Duodenal mucosa (tissue), 2 donors: ENCODE measurements at regions not wholly inside any gene's neighbourhood (a gene's known extent, or its start where the extent isn't known, plus 50 kb on each side); places are given as distances from the start of the nearest gene placed in this dataset.
"Not testable (repeated sequence)": the region's sequence is repeated elsewhere in the genome, so short reads cannot be mapped to it uniquely, and the experiment has no call there.

Source experiments
- H3K27ac ChIP-seq: one replicate; pipeline ENCODE4 v1.7.0; 2013; ENCODE audit warnings: low read depth, low read length
- H3K27me3 ChIP-seq, 2 donors: one replicate each; pipeline ENCODE4 v1.7.0; 2013; ENCODE audit warnings: low read length in 2 of 2, control low read depth in 1 of 2; ENCODE audit not compliant: insufficient read depth in 2 of 2, control insufficient read depth in 1 of 2
- H3K36me3 ChIP-seq, 2 donors: one replicate each; pipeline ENCODE4 v1.7.0; 2013; ENCODE audit warnings: low read length in 2 of 2, control low read depth in 1 of 2; ENCODE audit not compliant: insufficient read depth in 2 of 2, control insufficient read depth in 1 of 2
- H3K4me1 ChIP-seq, 2 donors: one replicate each; pipeline ENCODE4 v1.7.0; 2013; ENCODE audit warnings: low read length in 2 of 2, control low read depth in 1 of 2; ENCODE audit not compliant: insufficient read depth in 2 of 2, control insufficient read depth in 1 of 2
- H3K4me3 ChIP-seq, 2 donors: one replicate each; pipeline ENCODE4 v1.7.0; 2013; ENCODE audit warnings: low read length in 2 of 2, low read depth in 1 of 2
- H3K9ac ChIP-seq, 2 donors: one replicate each; pipeline ENCODE4 v1.7.0; 2013; ENCODE audit warnings: low read length in 2 of 2, low read depth in 1 of 2
- H3K9me3 ChIP-seq, 2 donors: one replicate each; pipeline ENCODE4 v1.7.0; 2013; ENCODE audit warnings: low read length in 2 of 2, control low read depth in 1 of 2; ENCODE audit not compliant: control insufficient read depth in 1 of 2

DNA sequence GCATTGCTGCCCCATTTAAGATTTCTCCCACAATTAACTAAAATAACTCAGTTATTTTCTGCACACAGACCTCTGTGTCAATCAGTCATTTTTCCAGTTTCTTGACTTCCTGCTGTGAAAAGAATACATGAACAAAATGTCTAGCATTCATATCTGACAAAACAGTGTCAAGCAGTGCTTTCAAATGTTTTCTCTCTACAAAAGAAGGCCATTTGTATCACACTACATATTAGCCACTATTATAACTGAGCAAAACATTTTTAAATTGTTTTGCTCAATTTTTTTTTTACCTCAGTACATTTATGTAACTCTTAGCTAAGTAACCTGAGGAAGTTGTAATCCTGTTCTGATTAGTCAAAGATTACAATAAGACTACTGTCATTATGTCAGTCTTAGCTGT lies 1498.5 kb upstream of the PRMT6 start:
- Histone ChIP-seq H3K4me1 (peaks cover 0 to 4% of the 10 kb centered on the region in 2 donors), H3K9ac (no peak overlapping the region), H3K9me3 (no peaks in the 10 kb centered on the region), H3K27me3 (no peaks in the 10 kb centered on the region), H3K4me3 (no peak overlapping the region), H3K27ac (no peak overlapping the region), H3K36me3 (no peaks in the 10 kb centered on the region)

DNA sequence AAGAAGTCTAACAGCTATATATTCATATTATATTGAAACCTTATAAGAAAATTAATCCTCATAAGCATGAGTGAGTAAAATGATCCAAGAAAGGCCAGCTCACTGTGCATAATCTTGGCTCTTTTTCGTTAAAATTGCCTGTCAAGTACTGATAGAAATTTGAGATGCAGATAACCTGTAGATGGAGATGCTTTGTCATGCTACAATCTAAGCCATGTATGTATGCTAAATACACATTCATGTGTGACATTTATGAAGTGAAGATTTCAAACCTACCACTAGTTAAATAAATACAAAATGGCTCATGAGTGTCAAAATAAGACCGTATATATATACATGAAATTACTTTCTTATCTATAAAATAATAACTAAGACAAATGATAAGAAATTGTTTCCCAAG lies 1491.5 kb upstream of the PRMT6 start:
- H3K27me3 ChIP-seq = no peaks in the 10 kb centered on the region
- no peaks in the 10 kb centered on the region for H3K9me3 ChIP-seq
- no peaks in the 10 kb centered on the region for H3K4me1 ChIP-seq
- H3K9ac ChIP-seq = no peak overlapping the region
- no peaks in the 10 kb centered on the region for H3K36me3 ChIP-seq
- no peak overlapping the region for H3K4me3 ChIP-seq
- no peak overlapping the region for H3K27ac ChIP-seq

DNA sequence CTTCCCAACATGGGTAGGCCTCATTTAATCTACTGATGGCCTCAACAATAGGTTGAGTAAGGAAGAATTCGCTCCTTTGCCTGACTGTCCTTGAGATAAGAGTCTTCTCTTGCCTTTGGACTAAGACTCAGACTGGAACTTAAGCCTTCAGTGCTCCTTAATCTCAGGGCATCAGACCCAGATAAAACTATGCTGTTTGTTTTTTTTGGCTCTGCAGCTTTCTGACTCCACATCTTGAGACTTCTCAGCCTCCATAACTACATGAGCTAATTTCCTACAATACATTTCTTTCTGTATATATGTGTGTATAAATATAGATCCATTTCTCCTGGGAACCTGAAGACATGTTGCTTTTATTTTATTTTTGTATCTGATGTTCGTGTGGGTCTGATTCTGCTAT lies 1470.7 kb upstream of the PRMT6 start:
- no peaks in the 10 kb centered on the region for H3K36me3 ChIP-seq
- H3K9me3 ChIP-seq = no peaks in the 10 kb centered on the region
- no peak overlapping the region for H3K9ac ChIP-seq
- H3K4me3 ChIP-seq = no peak overlapping the region
- H3K27me3 ChIP-seq = no peaks in the 10 kb centered on the region
- H3K27ac ChIP-seq = no peak overlapping the region
- no peaks in the 10 kb centered on the region for H3K4me1 ChIP-seq

DNA sequence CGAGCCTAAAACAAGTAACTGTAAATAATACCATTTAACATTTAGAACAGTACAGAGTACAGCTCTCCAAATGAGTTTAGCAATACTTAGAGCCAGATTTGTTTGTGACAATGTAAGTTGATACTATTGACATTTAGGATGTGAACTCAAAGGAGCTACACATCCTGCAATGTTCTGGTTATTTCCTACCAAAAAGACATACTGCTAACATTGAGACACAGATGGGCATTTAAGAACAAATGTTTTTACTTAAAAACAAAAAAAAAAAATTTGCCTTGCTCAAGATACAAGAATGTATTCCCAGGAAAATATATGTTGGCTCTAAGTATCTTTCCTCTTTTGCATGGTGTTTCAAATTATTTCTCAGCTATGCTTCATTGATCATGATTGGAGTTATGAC lies 1464.8 kb upstream of the PRMT6 start:
- no peaks in the 10 kb centered on the region for H3K4me1 ChIP-seq
- H3K9me3 ChIP-seq = no peaks in the 10 kb centered on the region
- no peak overlapping the region for H3K9ac ChIP-seq
- no peaks in the 10 kb centered on the region for H3K36me3 ChIP-seq
- H3K27me3 ChIP-seq = no peaks in the 10 kb centered on the region
- H3K27ac ChIP-seq = no peak overlapping the region
- no peak overlapping the region for H3K4me3 ChIP-seq

DNA sequence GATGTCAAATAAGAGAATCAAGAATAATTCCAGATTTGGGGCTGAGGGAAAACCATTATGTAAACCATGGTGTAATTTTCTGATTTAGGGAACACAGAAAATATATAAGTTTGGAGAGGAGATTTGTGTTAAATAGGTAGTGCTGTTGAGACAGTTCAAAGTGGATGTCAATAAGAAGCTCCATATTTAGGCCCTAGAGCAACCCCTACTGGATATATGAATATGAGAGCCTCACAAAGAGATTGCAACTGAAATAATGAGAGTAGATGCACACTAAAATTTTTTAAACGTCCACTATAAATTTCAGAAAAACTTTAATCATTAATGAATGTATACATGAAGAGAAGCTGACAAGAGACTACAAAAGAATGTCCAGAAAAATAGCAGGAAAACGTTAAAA lies 1447.8 kb upstream of the PRMT6 start:
- no peaks in the 10 kb centered on the region for H3K36me3 ChIP-seq
- no peaks in the 10 kb centered on the region for H3K4me1 ChIP-seq

DNA sequence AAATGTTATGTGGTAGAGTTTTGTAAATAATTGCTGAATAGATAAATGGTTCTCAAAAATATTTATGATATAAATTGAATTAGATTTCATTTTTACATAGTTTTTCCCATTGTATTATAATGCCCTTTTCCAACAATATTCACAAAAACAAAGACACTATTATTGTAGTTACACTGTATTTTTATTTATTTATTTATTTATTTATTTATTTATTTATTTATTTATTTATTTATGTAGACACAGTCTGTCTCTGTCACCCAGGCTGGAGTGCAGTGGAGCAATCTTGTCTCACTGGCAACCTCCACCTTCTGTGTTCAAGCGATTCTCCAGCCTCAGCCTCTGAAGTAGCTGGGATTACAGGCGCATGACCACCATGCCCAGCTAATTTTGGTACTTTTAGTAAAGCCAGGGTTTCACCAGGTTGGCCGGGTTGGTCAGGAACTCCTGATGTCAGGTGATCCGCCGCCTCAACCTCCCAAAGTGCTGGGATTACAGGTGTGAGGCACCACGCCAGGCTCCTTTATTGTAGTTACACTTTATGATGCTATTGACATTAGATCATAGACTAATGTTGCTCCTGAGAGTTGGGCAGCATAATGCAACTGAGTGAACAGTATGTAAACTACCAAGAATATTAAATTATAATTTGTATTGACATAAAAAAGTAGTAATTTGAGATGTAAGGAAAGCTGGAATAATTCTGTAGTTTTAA lies 1430.0 kb upstream of the PRMT6 start:
- H3K36me3 ChIP-seq = no peaks in the 10 kb centered on the region
- no peaks in the 10 kb centered on the region for H3K27me3 ChIP-seq

More for the DNA sequence above, 1447.8 kb upstream of the PRMT6 start:
- no peaks in the 10 kb centered on the region for H3K9me3 ChIP-seq
- H3K4me3 ChIP-seq = no peak overlapping the region
- H3K9ac ChIP-seq = no peak overlapping the region
- H3K27ac ChIP-seq = no peak overlapping the region
- H3K27me3 ChIP-seq = no peaks in the 10 kb centered on the region

DNA sequence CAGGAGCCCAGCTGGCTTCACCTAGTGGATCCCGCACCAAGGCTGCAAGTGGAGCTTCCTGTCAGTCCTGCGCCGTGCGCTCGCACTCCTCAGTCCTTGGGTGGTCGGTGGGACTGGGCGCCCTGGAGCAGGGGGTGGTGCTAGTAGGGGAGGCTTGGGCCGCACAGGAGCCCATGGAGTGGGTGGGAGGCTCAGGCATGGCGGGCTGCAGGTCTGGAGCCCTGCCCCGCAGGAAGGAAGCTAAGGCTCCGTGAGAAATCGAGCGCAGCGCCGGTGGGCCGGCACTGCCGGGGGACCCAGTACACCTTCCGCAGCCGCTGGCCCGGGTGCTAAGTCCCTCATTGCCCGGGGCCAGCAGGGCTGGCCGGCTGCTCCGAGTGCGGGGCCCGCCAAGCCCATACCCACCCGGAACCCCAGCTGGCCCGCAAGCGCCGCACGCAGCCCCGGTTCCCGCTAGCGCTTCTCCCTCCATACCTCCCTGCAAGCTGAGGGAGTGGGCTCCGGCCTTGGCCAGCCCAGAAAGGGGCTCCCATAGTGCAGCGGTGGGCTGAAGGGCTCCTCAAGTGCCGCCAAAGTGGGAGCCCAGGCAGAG lies 1425.2 kb upstream of the PRMT6 start:
- not testable (repeated sequence) for H3K4me1 ChIP-seq, H3K27ac ChIP-seq, H3K9ac ChIP-seq, H3K4me3 ChIP-seq, H3K36me3 ChIP-seq, H3K27me3 ChIP-seq, H3K9me3 ChIP-seq

More for the DNA sequence above, 1430.0 kb upstream of the PRMT6 start:
- Histone ChIP-seq H3K4me3 (no peak overlapping the region), H3K9me3 (peaks cover 0 to 3% of the 10 kb centered on the region in 2 donors), H3K9ac (no peak overlapping the region), H3K27ac (no peak overlapping the region), H3K4me1 (no peaks in the 10 kb centered on the region)

DNA sequence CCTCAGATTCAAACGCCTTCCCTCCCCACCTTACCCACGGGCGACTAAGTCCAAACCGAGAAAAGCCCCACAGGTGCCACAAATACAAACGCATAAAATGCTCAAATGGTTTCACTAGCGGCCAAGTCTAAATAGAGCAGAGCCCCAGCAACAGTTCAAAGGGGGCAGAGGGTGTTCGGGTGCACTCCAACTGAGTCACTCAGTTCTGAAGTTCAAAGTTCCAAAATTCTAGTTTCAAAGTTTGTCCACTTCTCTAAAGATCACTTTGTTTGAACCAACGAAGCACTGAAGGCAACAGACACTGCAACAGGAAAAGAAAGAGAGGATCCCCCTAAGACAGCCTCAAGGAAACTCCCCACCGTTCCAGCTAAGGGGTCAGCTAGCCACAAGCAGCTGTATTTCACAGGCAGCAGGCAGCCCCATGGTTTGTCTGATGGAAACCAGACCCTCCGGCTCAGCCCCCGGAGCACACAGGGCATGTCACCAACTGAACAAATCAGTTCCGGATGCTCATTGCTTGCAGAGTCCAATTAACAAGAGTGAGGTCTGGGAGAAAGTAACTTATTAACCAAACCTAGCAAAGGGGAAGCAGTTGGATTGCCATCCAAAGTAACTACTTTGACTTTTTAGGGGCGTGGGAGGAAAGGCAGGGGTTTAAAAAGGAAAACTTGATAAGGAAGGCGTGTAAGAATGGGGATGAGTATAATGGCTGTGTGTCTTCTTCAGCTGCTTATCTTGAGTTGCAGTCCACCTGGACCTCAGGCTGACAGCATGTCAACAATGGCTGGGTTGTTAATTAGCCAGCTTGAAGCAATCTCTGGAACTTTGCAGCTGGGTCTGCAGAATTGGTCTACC lies 1423.9 kb upstream of the PRMT6 start:
- no peaks in the 10 kb centered on the region for H3K27me3 ChIP-seq
- H3K4me3 ChIP-seq = peak overlapping the region; percentile 58 to 64
- H3K9ac ChIP-seq = peak overlapping the region in 1 of 2 donors; percentile 10
- H3K9me3 ChIP-seq = no peaks in the 10 kb centered on the region
- H3K27ac ChIP-seq = no peak overlapping the region
- peaks cover 3 to 7% of the 10 kb centered on the region in 2 donors for H3K4me1 ChIP-seq
- no peaks in the 10 kb centered on the region for H3K36me3 ChIP-seq

DNA sequence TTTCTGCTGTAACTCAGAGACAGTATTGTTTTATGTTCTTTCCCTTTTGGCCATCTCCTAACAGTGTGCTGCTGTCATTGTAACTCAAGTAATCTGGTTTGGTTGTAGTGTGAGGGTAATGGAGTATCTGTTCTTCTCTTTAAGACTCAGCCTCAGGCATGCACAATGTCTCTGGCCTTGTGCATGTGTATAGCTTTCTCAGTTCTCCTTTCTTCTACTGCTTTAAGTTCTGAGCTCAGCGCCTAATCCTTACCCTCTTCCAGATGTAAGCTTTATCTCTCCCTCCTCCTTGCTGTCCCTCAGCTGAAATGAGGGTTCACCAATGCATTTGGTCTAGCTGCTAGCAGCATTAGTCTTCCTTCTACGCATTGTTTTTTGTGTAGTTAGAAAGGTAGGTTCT lies 1420.4 kb upstream of the PRMT6 start:
- Histone ChIP-seq H3K9me3 (no peaks in the 10 kb centered on the region), H3K4me1 (peaks cover 3 to 7% of the 10 kb centered on the region in 2 donors), H3K4me3 (no peak overlapping the region), H3K36me3 (no peaks in the 10 kb centered on the region), H3K27me3 (no peaks in the 10 kb centered on the region), H3K27ac (no peak overlapping the region), H3K9ac (no peak overlapping the region)

DNA sequence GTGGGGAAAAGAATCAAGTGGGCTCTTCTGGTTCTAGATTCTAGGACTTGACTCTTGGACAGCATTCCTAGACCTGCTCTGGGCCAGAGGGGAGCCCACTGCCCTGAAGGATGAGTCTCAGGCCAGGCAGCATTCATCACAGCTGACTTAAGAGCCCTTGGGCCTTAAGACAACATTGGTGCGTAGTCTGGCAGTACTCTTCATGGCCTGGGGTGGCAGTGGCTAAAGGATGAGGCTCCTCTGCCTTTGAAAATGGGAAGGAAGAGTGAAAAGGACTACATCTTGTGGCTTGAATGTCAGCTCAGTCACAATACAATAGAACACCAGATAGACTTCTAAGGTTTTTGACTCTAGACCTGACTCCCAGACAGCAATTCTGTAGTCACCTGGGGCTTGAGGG lies 1415.1 kb upstream of the PRMT6 start:
- H3K36me3 ChIP-seq = no peaks in the 10 kb centered on the region
- H3K4me3 ChIP-seq = no peak overlapping the region
- no peaks in the 10 kb centered on the region for H3K4me1 ChIP-seq
- no peak overlapping the region for H3K27ac ChIP-seq
- no peak overlapping the region for H3K9ac ChIP-seq
- no peaks in the 10 kb centered on the region for H3K27me3 ChIP-seq
- no peaks in the 10 kb centered on the region for H3K9me3 ChIP-seq
